Inflammatory macrophage treated with lipopolysaccharide for 4 hours (primary cell): ENCODE measurements at regions not wholly inside any gene's neighbourhood (a gene's known extent, or its start where the extent isn't known, plus 50 kb on each side); places are given as distances from the start of the nearest gene placed in this dataset.
A peak's percentile ranks its signal among the peaks of the same experiment; 100 is the strongest.
"Not testable (repeated sequence)": the region's sequence is repeated elsewhere in the genome, so short reads cannot be mapped to it uniquely, and the experiment has no call there.

Experiments used
- DNase-seq: peaks from one replicate; pipeline ENCODE4 v3.0.0-alpha.2; 2020

- DNase-seq = not testable (repeated sequence)
Measured at GRCh38 chr14:54266616-54267015, 130.2 kb upstream of the CDKN3 start.

GRCh38 chr14:54267172-54267571, 129.6 kb upstream of the CDKN3 start:
- DNase-seq = no peak

- DNase-seq = no peak
Measured at GRCh38 chr14:54275997-54276725, 120.6 kb upstream of the CDKN3 start.

GRCh38 chr14:54278087-54278486, 118.7 kb upstream of the CDKN3 start:
- DNase-seq = no peak

DNA sequence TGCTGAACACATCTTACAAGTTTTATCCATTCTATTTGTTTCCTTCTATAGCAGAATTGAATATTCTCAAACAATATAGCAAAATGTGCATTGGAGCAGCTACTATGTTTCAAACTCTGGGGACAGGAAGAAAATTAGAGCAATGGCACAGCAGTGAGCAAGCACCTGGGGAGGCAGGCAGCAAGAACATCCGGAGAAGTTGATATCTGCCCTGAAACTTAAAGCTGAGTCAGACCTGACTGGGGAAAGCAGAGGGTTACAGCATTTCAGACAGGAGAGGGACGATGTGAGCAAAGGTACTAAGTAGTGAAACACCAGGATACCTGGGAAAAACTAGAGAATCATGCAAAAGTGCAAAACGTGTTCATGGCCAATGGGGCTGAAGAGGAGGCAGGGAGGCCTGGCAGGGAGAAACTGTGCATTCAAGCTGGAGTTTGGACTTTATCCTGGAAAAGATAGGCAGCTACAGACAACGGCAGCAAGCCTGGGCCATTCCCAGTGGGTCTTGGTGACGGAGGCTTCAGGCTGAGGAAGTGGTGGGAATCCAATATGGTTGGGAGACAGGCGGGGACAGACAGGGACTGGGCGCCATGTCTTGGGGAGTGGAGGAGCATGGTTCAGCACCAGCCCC, 118.0 kb upstream of the CDKN3 start:
- DNase-seq = no peak

DNA sequence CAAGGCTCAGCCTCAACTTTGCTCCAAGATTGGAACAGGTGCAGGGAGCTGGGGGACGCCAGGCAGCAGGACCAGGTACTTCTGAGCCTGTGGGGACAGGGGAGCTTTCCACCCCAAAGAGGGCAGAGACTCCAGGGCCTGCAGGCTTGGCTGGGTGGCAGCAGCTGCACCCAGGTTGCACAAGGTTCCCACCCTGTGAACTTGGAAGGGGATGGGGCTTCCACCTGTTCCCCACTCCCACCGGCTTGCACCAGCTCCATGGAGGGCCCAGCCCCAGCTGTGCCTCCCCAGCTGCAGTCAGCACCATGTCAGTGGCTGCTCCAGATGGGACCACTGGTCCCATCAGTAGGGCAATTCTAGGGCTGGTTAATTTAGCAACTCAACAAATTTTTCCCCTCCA, 114.0 kb upstream of the CDKN3 start:
- DNase-seq = no peak

DNA sequence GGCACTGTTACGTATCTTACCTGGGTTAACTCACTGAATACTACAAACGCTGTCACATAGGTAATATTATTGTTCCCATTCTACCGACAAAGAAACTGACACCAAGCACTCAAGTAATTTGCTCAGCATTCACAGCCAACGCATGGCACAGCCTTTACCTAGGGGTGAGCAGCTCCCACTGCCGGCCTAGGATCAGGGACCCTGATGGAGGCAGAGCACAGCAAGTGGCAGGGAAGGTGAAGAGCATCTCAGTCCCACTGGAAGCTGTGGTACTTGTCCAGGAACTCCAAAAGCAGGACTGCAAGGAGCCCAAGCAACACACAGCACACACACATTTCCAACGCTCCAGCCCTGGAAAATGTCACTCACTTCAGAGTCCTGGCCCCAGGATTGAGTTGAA, 111.8 kb upstream of the CDKN3 start:
- no peak for DNase-seq

DNA sequence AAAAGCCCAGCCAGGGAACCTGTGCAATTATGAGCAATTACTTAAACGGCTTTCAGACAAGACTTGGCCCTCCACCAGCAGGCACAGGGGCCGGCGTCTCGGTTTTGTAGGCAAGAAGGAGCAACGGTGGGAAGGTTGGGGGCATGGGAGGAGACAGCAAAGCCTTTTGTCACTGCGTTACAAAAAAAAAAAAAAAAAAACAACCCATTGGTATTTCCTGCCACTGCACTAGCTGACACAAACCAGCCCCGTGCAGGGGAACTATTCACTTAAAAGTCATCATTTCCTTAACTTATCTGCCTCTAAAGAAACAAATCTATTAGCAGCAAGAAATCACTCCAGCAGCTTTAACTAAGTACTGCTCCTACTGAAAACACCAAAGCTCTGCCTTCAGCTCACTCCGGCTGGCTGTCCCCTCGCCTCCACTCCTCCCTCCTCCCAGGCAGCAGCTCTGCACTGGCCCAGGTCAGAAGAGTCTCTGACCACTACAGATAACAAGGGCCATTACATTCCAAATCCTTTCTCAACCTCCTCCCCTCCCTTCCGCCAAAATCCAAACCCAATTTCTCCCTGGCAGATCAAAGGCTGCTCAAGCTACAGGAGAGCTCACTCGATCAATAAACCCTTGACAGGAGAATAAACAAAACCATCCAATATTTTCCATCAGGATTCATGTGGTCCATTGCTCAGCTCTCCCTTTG, 105.2 kb upstream of the CDKN3 start:
- DNase-seq = no peak

DNA sequence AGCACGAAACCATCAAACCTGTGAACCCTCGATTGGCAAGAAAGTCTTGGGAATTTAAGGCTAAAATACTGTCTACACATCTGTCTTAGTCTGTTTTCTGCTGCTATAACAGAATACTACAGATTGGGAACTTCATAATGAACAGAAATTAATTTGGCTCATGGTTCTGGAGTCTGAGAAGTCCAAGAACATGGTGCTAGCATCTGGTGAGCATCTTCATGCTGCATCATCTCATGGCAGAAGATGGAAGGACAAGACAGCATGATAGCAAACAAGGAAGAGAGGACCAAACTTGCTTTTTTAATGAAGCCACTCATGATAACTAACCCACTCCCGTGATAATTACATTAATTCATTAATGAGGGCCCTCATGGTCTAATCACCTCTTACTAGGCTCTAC, 102.0 kb upstream of the CDKN3 start:
- DNase-seq = no peak

DNA sequence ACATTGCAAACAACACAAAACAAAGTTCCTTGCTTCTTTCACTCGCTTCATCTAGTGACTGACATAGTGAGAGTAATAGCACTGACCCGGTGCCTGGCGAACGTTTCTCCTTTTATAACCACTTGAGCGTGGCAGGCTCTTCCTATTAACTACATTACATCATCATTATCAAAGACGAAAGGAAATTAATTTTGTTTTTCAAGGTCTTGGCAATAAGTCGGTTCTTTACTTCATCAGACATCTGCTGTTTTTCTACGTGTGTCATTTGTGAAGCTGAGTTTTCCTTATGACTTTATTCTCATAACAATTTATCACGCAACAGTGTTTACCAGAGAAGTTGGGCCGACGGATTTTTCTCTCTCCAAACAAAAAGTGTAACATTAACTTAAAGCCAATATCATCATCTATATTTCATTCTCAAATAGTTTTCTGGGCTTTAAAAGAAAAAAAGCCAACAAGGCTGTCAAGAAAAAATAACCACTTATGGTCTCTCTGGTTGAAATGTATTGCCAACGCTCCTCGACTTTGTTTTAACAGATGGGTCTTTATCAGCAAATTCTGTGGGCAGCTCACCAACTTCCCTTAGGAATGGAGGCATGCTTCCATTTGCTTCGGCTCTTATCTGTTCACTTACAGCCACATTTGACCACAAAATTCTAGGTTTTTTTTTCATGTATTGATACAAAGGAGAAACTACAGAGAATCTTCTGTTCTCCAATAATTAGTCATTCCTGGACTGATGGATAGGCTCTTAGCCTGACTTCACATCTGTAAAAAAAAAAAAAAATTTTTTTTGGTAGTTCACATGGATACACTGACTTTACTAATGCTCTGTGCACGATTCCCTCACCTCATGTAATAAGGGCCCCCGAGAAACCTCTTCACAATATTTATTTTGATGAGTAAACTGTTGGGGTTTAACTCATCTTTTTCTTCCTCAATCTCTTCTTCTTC, 97.1 kb upstream of the CDKN3 start:
- no peak for DNase-seq

GRCh38 chr14:54300881-54301280, 95.9 kb upstream of the CDKN3 start:
- no peak for DNase-seq

GRCh38 chr14:54301359-54301758, 95.4 kb upstream of the CDKN3 start:
- DNase-seq = peak; percentile 53

DNA sequence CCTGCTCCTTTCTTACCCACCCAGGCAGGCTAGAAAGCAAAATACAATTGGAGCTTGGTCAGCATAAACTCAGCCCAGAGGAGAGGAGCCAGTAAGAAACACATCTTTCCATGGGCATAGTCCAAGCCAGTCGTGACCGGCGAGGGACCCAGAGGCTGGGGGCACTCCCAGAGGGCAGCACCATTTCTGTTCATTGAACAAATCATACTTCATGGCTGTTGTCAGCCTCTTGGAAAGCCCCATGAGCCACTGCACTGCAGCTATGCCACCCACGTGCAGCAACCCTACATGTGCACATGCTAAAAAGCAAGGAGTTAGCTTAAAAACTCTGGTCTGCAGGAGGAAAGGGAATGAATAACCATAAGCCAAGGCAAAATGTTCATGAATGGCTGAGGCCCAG, 90.0 kb upstream of the CDKN3 start:
- DNase-seq = no peak

GRCh38 chr14:54309615-54310014, 87.2 kb upstream of the CDKN3 start:
- DNase-seq = no peak

GRCh38 chr14:54310151-54310850, 86.5 kb upstream of the CDKN3 start:
- DNase-seq = no peak

GRCh38 chr14:54310851-54311228, 86.0 kb upstream of the CDKN3 start:
- DNase-seq = no peak

DNA sequence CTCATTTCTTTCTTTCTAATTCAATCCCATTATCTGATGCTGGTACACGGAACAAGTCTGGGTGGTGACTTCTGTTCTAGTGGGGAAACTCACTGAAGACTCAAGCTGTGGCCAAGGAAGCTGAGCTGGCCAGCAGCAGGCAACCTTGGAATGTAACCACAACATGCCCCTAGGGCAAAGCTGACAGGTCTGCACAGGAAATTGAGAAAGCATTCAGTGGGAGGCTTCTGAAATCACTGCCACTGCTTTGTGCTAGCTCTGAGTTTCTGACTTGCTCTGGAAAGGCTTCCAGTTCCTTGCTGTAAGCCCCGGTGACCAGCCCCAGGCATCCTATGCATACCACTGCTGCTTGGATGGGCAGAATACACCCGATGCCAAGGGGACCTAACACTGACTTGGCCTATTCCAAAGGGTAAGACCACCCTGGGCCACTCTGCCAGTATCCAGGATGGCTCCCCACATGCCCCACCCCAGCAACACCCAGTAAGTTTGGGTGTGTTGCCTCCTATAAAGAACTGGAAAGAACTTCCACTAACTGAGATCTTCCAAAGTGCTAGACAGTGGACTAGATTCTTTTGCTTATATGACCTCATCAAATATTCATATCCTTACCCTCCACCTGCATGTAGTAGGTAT, 84.5 kb upstream of the CDKN3 start:
- no peak for DNase-seq

- DNase-seq = no peak
Measured at GRCh38 chr14:54314365-54315104, 82.3 kb upstream of the CDKN3 start.

GRCh38 chr14:54316652-54317051, 80.2 kb upstream of the CDKN3 start:
- DNase-seq = no peak

- DNase-seq = no peak
Measured at GRCh38 chr14:54317391-54317790, 79.4 kb upstream of the CDKN3 start.

DNA sequence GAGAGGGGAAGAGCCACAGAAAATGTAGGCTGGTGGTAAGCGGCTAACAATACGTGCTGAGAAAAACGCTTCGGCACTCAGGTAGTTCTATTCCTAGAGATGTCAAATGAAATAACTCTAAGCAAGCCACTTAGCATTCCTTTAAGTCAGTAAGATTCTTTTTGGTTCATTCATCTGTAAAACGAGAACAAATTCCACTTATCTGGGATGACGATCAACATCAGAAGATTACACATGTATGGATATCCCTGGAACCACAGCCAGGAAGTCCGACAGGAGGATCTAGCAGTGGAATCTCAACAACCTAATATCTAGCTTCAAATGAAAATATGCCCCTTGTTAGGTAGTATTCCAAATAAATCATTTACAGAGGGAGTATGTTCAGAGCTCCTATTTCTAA, 74.6 kb upstream of the CDKN3 start:
- DNase-seq = no peak
